Vagina (tissue), 2 donors: ENCODE measurements at regions not wholly inside any gene's neighbourhood (a gene's known extent, or its start where the extent isn't known, plus 50 kb on each side); places are given as distances from the start of the nearest gene placed in this dataset.

Experiments used
- CTCF ChIP-seq, 3 experiments: fragments of 450-650 bp in 2 of 3; fragments of 200-600 bp in 1 of 3; sonication (generic) in 1 of 3; IDR thresholded peaks; one replicate each; pipeline ENCODE4 v1.5.1; 2017 to 2019; ENCODE audit warnings: antibody characterized with exemption in 3 of 3, mild to moderate bottlenecking in 2 of 3, moderate library complexity in 2 of 3
- POLR2A ChIP-seq, 2 donors: fragments of 450-650 bp; IDR thresholded peaks; one replicate each; pipeline ENCODE4 v1.6.1; 2017; ENCODE audit warnings: antibody characterized with exemption in 2 of 2, mild to moderate bottlenecking in 2 of 2, moderate library complexity in 2 of 2
- POLR2AphosphoS5 ChIP-seq, 2 donors: sonication (generic); formaldehyde crosslinking; IDR thresholded peaks; one replicate each; pipeline ENCODE4 v1.9.0; 2017; ENCODE audit warnings: antibody characterized with exemption in 2 of 2, mild to moderate bottlenecking in 2 of 2, low read depth in 1 of 2; ENCODE audit not compliant: insufficient read depth in 1 of 2

- TF ChIP-seq CTCF (IDR thresholded peaks at IDR 0.05), result no peak
- no peak for TF ChIP-seq POLR2A (IDR thresholded peaks at IDR 0.05)
- no peak for TF ChIP-seq POLR2AphosphoS5 (IDR thresholded peaks at IDR 0.05; ENCODE audit: insufficient read depth in 1 of 2, low read depth in 1 of 2)
Observed at GRCh38 chr20:30593572-30593971, 663.9 kb upstream of the DEFB115 start.
